Activated naive CD4-positive, alpha-beta T cell treated with anti-CD3 and anti-CD28 coated beads, Interleukin-2, amount 50 U/mL, for 72 hours (primary cell): ENCODE measurements at regions not wholly inside any gene's neighbourhood (a gene's known extent, or its start where the extent isn't known, plus 50 kb on each side); places are given as distances from the start of the nearest gene placed in this dataset.
A peak's percentile ranks its signal among the peaks of the same experiment; 100 is the strongest.

Source experiments
- ATAC-seq, 2 donors: fragments of 150-1000 bp; cut with Tn5 transposase; 2 replicates each; pipeline ENCODE4 v1.10.0; 2021; ENCODE audit warnings: mild to moderate bottlenecking in 2 of 2, moderate library complexity in 2 of 2
- DNase-seq, 2 donors: peaks; one replicate each; pipeline ENCODE4 v3.0.0; 2021 to 2022; ENCODE audit warnings: low spot score in 2 of 2
- H3K27ac Mint-ChIP-seq, 2 donors: one replicate each; pipeline ENCODE4 v1.8.0; 2022; ENCODE audit warnings: mild to moderate bottlenecking in 2 of 2, mixed read lengths in 2 of 2
- H3K36me3 Mint-ChIP-seq, 2 donors: one replicate each; pipeline ENCODE4 v1.8.0; 2022; ENCODE audit warnings: mixed read lengths in 2 of 2
- H3K9me3 Mint-ChIP-seq, 2 donors: one replicate each; pipeline ENCODE4 v1.8.0; 2022; ENCODE audit warnings: mixed read lengths in 2 of 2

DNA sequence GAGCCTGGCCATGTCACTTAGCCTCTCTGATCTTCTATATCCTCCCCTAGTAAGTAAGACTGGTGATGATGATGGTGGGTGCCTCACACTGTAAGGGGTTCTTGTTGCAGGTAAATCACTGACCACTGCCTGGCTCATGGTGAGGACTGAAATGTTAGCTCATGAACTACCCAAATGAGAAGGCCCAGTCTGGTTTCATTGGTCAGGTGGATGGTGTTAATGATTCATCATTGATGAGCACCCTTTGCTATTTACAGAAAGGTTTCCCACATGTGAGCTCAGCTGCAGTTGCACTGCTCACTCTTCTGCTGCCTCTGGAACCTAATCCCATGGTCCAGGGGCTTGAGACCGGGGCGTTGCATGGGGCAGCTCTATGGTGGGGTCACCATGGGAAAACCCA, 417.7 kb downstream of the PRDM2 start:
- DNase-seq: no peak
- peak in 1 of 2 donors; percentile 37 for ATAC-seq
- H3K27ac Mint-ChIP-seq: no peak overlapping the region
- H3K9me3 Mint-ChIP-seq: peaks cover 6 to 7% of the 10 kb centered on the region in 2 donors
- H3K36me3 Mint-ChIP-seq: peaks cover 0 to 4% of the 10 kb centered on the region in 2 donors

DNA sequence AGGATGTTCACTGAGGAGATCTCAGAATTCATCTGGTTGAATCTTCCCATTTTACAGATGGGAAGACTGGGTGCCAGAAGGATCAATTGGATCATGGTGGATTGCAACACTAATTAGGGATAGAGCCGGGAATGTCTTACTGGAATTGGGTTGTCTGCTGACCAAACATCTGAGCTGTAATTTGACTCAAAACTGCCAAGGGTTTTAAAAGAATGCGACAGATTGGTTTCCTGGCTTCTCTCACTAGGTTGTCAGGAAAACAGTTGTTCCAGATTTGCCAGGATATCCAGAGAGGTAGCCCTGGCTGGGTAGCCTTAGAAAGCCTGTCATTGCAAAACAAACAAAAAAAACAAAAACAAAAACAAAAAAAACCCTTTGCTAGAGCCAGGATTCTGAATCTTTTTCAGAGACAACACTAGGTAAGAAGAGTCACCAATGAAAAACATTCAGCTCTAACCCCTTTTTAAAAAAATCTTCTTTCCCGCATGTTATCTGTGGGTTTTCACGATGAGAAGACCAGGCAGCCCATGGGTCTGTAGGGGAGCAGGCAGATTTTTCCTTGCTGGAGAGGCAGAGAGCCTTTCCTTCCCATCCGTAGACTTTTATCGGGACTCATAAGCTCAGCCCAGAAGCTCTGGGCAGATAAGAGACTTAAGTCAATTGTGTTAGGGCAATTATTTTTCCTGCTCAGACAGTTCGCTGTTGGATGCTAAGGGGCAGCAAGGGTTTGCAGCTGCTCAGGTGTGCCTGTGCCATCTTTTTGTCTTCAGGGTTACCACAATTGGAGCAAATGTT, 418.9 kb downstream of the PRDM2 start:
- no peak for ATAC-seq
- Mint-ChIP-seq H3K9me3 (peaks cover 6 to 7% of the 10 kb centered on the region in 2 donors), H3K36me3 (peaks cover 0 to 4% of the 10 kb centered on the region in 2 donors), H3K27ac (no peak overlapping the region)
- DNase-seq: no peak

DNA sequence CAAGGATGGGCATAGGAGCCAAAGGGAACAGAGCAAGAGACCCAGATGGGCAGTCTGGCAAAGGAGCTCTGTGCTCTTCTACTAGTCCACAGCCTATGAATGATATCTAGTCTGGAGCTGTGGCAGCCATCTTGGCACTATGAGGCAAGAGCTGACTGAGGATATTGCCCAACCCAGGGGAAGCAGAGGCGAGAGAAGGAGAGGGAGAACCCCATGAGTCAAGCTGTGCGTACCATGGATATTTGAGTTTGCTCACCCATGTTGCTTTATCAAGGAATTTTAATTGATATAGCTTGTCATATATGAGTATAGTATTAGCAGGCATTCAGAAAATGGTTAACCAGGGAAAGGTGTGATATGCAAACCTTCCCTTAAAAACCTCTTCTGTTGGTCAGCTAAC, 420.9 kb downstream of the PRDM2 start:
- Mint-ChIP-seq H3K9me3 (peaks cover 6 to 7% of the 10 kb centered on the region in 2 donors), H3K27ac (no peak overlapping the region), H3K36me3 (peaks cover 0 to 4% of the 10 kb centered on the region in 2 donors)
- ATAC-seq: peak in 1 of 2 donors; percentile 29
- no peak for DNase-seq

GRCh38 chr1:14128096-14128495, 428.1 kb downstream of the PRDM2 start:
- H3K27ac Mint-ChIP-seq: no peak overlapping the region
- no peak for DNase-seq
- ATAC-seq: no peak
- no peaks in the 10 kb centered on the region for H3K9me3 Mint-ChIP-seq
- H3K36me3 Mint-ChIP-seq: no peaks in the 10 kb centered on the region

- Mint-ChIP-seq H3K9me3 (no peaks in the 10 kb centered on the region), H3K27ac (no peak overlapping the region), H3K36me3 (no peaks in the 10 kb centered on the region)
- no peak for DNase-seq
- no peak for ATAC-seq
These were observed 429.0 kb downstream of the PRDM2 start for GRCh38 chr1:14129009-14129408.

DNA sequence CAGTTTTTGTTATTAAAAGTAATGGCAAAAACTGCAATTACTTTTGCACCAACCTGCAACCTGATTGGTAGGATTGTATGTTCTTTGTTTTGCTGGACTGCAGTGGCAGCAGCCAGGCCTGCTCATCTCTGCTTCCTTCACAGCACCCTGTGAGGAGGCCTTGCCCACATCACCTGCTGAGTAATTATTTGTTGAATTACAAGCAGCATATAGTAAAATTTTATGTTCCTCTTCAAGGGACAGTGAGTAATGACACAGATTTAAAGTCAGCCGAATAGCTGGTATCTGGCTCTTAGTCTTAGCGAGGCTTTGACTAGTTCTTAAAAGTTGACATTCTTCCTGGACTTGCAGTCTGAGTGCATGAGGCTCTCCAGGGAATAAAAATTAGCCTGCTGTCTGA, 435.1 kb downstream of the PRDM2 start:
- H3K36me3 Mint-ChIP-seq: no peaks in the 10 kb centered on the region
- no peak overlapping the region for H3K27ac Mint-ChIP-seq
- ATAC-seq: no peak
- H3K9me3 Mint-ChIP-seq: no peaks in the 10 kb centered on the region
- no peak for DNase-seq

GRCh38 chr1:14136152-14136763, 436.3 kb downstream of the PRDM2 start:
- ATAC-seq: no peak
- Mint-ChIP-seq H3K27ac (no peak overlapping the region), H3K9me3 (no peaks in the 10 kb centered on the region), H3K36me3 (no peaks in the 10 kb centered on the region)
- DNase-seq: no peak

DNA sequence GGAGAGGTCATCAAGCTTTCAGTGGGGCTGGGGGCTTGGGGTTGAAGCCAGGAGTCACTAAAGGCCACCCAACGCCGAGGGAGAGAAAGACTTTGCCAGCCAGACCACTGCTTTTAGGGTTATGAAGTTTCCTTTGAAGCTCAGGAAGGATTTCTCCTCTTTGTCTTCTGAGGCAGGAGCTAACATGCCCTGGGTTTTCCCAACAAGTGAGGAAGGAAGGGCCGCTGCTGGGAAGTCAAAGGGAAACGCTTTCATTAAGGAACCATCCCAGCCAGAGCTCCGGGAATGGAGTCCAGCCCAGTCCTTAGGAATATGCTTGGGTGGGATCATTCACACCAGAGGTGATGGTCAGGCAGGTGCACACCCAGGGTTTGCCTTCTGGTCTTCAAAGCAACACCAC, 436.9 kb downstream of the PRDM2 start:
- DNase-seq: no peak
- no peak for ATAC-seq
- Mint-ChIP-seq H3K36me3 (no peaks in the 10 kb centered on the region), H3K9me3 (no peaks in the 10 kb centered on the region), H3K27ac (no peak overlapping the region)

DNA sequence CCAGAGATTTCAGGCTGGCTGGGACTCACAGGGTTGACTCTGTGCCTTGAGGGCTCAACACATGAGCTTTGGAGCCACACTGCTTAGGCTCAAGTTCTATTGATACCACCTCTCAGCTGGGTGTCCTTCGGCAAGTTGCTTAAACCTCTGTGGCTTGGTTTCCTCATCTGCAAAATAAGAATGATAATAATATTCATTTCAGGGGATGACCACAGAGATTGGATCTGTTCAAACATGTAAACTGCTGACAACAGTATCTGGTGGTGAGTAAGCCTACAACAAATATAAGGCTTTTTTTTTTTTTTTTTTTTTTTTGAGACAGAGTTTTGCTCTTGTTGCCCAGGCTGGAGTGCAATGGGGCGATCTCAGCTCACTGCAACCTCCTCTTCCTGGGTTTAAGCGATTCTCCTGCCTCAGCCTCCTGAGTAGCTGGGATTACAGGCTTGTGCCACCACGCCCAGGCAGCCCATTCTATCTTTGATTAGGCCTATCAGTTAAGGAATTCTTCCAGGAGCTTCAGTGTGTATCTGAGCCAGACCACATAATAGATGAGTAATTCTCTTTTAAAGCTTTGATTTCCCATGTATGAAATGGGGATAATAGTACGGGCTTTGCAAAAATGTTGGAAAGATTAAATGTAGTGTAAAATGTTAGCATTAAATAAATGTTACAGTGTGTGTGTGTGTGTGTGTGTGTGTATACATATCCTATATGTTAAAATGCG, 437.6 kb downstream of the PRDM2 start:
- DNase-seq (no peak), ATAC-seq (no peak)
- no peaks in the 10 kb centered on the region for H3K9me3 Mint-ChIP-seq
- no peak overlapping the region for H3K27ac Mint-ChIP-seq
- H3K36me3 Mint-ChIP-seq: no peaks in the 10 kb centered on the region

DNA sequence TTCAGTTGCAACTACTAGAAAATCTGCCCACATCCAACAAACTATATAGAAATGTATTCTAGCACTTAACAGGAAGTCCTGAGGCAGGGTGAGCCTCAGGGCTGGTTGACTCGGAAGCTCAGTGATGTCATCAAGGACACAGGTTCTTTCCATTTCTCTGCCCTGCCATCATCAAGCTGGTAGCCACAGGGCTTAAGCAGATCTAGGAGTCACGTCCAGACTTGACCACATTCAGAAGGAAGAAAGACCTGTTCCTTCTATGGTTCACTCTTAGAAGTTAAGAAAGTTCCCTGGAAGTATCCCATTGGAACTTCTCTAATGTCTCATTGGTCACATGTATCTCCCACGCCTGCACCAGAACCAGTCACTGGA, 438.1 kb downstream of the PRDM2 start:
- DNase-seq (no peak), ATAC-seq (no peak)
- no peaks in the 10 kb centered on the region for H3K36me3 Mint-ChIP-seq
- no peak overlapping the region for H3K27ac Mint-ChIP-seq
- no peaks in the 10 kb centered on the region for H3K9me3 Mint-ChIP-seq

- no peaks in the 10 kb centered on the region for H3K36me3 Mint-ChIP-seq
- H3K27ac Mint-ChIP-seq: no peak overlapping the region
- DNase-seq (no peak), ATAC-seq (no peak)
- no peaks in the 10 kb centered on the region for H3K9me3 Mint-ChIP-seq
These were observed 438.7 kb downstream of the PRDM2 start for GRCh38 chr1:14138687-14139086.

DNA sequence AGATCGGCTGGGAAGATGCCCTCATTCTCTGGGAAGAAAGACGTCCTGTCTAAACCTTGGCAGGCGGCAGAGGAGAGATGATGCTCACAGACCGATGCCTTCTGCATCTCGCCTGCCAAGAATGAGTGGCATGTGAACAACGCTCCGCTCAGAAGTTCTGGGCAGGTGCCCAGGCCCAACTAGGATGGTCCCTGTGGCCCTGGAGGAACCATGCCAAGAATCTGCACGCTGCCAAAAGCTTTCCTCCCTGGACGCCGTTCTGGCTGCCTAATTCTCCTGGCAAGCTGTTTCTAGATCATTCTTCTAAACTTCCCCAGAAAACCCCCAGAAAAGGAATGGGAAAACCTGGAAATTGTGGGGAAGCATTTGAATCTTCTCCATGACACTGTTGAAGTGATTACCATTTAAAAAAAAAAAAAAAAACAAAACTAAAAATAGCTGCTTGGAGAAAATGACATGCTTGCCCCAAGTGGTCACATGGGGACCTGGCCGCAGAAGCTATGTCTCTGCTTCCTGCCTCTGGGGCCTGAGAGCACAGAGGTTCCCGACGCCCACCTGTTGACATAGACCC, 440.9 kb downstream of the PRDM2 start:
- ATAC-seq (no peak), DNase-seq (no peak)
- no peak overlapping the region for H3K27ac Mint-ChIP-seq
- no peaks in the 10 kb centered on the region for H3K9me3 Mint-ChIP-seq
- no peaks in the 10 kb centered on the region for H3K36me3 Mint-ChIP-seq

GRCh38 chr1:14141656-14142055, 441.7 kb downstream of the PRDM2 start:
- Mint-ChIP-seq H3K27ac (no peak overlapping the region), H3K9me3 (no peaks in the 10 kb centered on the region), H3K36me3 (no peaks in the 10 kb centered on the region)
- ATAC-seq (no peak), DNase-seq (no peak)

DNA sequence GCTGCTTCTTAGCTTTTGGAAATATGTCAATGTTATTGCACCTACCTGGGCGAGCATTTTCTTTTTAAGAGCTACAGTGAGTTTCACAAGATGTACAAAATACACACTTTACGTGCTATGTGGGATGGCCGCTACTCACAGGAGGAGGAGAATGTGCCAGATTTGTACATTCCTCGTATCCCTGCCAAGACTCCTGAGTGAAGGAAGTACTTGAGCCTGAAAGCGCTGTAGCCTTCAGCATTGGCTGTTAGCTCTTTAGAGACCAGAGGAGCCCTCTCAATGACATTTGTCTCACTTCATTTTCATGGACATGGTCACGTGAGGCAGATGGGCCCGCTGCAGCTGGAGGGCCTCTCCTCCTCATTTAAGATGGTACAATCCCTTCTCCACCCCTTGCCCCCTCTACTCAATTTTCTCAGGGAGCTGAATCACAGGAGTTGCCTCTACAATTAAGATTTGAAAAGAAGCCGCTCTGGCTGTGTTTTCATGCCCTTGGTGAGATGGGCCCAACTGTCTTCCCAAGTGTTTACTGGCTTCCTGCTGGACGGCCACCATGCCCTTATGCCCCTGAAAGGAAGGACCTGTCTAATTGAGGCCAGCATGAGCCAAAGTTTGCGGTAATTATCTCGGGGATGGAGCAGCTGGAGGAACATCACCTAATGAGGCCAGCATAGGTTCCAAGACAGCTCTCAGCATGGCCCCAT, 442.6 kb downstream of the PRDM2 start:
- no peaks in the 10 kb centered on the region for H3K9me3 Mint-ChIP-seq
- DNase-seq (no peak), ATAC-seq (no peak)
- no peaks in the 10 kb centered on the region for H3K36me3 Mint-ChIP-seq
- H3K27ac Mint-ChIP-seq: no peak overlapping the region

- DNase-seq: no peak
- Mint-ChIP-seq H3K36me3 (no peaks in the 10 kb centered on the region), H3K27ac (peak overlapping the region in 1 of 2 donors; percentile 39), H3K9me3 (no peaks in the 10 kb centered on the region)
- no peak for ATAC-seq
These were observed 443.8 kb downstream of the PRDM2 start for GRCh38 chr1:14143777-14144176.

- ATAC-seq (no peak), DNase-seq (no peak)
- H3K36me3 Mint-ChIP-seq: no peaks in the 10 kb centered on the region
- H3K27ac Mint-ChIP-seq: no peak overlapping the region
- H3K9me3 Mint-ChIP-seq: no peaks in the 10 kb centered on the region
These were observed 448.5 kb downstream of the PRDM2 start for GRCh38 chr1:14148526-14148925.

- DNase-seq: no peak
- H3K36me3 Mint-ChIP-seq: no peaks in the 10 kb centered on the region
- H3K9me3 Mint-ChIP-seq: no peaks in the 10 kb centered on the region
- ATAC-seq: no peak
- H3K27ac Mint-ChIP-seq: no peak overlapping the region
These were observed 449.1 kb upstream of the KAZN start for GRCh38 chr1:14149431-14149830.
